ENCODE measurements at regions not wholly inside any gene's neighbourhood (a gene's known extent, or its start where the extent isn't known, plus 50 kb on each side); places are given as distances from the start of the nearest gene placed in this dataset.

DNA sequence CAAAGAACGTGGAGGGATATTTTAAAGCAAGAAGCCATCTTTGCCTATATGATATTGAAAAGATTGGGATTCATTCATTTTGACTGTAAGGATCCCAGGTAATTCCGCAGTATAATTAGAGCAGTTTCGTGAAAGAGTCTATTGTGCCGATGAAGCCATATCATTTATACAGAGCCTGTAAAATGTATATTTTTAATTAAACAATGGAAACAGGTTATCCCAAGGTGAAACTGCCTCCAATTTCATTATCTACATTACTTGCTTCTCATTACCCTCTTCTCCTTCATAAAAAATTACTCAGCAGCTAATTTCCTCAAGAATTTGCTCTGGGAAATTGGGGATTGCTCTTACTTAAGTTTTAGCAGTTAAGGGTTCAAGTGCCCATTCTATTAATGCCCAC, 444.1 kb downstream of the SOCS6 start:
- no TSS peak for BruUV-seq (replicated peaks)
- CTCF ChIA-PET (ENCODE audit: low intra/inter-chr PET ratio, low total read pairs): no interaction called here
- ATAC-seq: no peak

More for the DNA sequence above, 444.1 kb downstream of the SOCS6 start:
- TF ChIP-seq, protein P1, sequence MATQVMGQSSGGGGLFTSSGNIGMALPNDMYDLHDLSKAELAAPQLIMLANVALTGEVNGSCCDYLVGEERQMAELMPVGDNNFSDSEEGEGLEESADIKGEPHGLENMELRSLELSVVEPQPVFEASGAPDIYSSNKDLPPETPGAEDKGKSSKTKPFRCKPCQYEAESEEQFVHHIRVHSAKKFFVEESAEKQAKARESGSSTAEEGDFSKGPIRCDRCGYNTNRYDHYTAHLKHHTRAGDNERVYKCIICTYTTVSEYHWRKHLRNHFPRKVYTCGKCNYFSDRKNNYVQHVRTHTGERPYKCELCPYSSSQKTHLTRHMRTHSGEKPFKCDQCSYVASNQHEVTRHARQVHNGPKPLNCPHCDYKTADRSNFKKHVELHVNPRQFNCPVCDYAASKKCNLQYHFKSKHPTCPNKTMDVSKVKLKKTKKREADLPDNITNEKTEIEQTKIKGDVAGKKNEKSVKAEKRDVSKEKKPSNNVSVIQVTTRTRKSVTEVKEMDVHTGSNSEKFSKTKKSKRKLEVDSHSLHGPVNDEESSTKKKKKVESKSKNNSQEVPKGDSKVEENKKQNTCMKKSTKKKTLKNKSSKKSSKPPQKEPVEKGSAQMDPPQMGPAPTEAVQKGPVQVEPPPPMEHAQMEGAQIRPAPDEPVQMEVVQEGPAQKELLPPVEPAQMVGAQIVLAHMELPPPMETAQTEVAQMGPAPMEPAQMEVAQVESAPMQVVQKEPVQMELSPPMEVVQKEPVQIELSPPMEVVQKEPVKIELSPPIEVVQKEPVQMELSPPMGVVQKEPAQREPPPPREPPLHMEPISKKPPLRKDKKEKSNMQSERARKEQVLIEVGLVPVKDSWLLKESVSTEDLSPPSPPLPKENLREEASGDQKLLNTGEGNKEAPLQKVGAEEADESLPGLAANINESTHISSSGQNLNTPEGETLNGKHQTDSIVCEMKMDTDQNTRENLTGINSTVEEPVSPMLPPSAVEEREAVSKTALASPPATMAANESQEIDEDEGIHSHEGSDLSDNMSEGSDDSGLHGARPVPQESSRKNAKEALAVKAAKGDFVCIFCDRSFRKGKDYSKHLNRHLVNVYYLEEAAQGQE (IDR thresholded peaks at IDR 0.05; ENCODE audit: borderline replicate concordance in 1 of 2, low read depth in 1 of 2, low read length in 2 of 2): no peak
- TF ChIP-seq ZFY (CRISPR knock-in tag; IDR thresholded peaks at IDR 0.05): no peak
- TF ChIP-seq ZNF17 (CRISPR knock-in tag; IDR thresholded peaks at IDR 0.05): no peak
- no peak for TF ChIP-seq CBX5 (CRISPR knock-in tag; IDR thresholded peaks at IDR 0.05; ENCODE audit: borderline replicate concordance)
- TF ChIP-seq, protein P2, sequence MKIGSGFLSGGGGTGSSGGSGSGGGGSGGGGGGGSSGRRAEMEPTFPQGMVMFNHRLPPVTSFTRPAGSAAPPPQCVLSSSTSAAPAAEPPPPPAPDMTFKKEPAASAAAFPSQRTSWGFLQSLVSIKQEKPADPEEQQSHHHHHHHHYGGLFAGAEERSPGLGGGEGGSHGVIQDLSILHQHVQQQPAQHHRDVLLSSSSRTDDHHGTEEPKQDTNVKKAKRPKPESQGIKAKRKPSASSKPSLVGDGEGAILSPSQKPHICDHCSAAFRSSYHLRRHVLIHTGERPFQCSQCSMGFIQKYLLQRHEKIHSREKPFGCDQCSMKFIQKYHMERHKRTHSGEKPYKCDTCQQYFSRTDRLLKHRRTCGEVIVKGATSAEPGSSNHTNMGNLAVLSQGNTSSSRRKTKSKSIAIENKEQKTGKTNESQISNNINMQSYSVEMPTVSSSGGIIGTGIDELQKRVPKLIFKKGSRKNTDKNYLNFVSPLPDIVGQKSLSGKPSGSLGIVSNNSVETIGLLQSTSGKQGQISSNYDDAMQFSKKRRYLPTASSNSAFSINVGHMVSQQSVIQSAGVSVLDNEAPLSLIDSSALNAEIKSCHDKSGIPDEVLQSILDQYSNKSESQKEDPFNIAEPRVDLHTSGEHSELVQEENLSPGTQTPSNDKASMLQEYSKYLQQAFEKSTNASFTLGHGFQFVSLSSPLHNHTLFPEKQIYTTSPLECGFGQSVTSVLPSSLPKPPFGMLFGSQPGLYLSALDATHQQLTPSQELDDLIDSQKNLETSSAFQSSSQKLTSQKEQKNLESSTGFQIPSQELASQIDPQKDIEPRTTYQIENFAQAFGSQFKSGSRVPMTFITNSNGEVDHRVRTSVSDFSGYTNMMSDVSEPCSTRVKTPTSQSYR (CRISPR knock-in tag; IDR thresholded peaks at IDR 0.05; ENCODE audit: borderline replicate concordance): no peak
- no peak for TF ChIP-seq ZNF333 (CRISPR knock-in tag; IDR thresholded peaks at IDR 0.05; ENCODE audit: borderline replicate concordance)
- no peak for TF ChIP-seq TBX2 (CRISPR knock-in tag; IDR thresholded peaks at IDR 0.05; ENCODE audit: borderline replicate concordance)
- TF ChIP-seq ZNF891 (CRISPR knock-in tag; IDR thresholded peaks at IDR 0.05): no peak
- Histone ChIP-seq H4K20me1 (ENCODE audit: insufficient read depth, low read length) (no peaks in the 10 kb centered on the region), H3K27me3 (ENCODE audit: control insufficient read depth in 1 of 2, insufficient read depth in 2 of 2, low read length in 2 of 2) (no peaks in the 10 kb centered on the region), H3K9ac (ENCODE audit: insufficient read depth, low read depth, low read length) (no peak overlapping the region), H3K9me3 (ENCODE audit: low read length) (no peaks in the 10 kb centered on the region), H3K27ac (ENCODE audit: extremely low read length, insufficient read depth, low read length) (no peak overlapping the region), H3K4me2 (ENCODE audit: low read depth, low read length) (no peak overlapping the region), H3K36me3 (replicated peaks in 1 of 2; ENCODE audit: control insufficient read depth in 1 of 2, insufficient read depth in 2 of 2, low read length in 2 of 2) (no peaks in the 10 kb centered on the region), H3K4me1 (ENCODE audit: insufficient read depth, low read length) (no peaks in the 10 kb centered on the region), H2AFZ (ENCODE audit: low read length) (no peak overlapping the region), H3K4me3 (replicated peaks in 1 of 3; ENCODE audit: insufficient read depth in 1 of 3, low read depth in 2 of 3, low read length in 3 of 3) (no peak overlapping the region), H3K79me2 (ENCODE audit: insufficient read depth, low read length) (no peaks in the 10 kb centered on the region)
- FAIRE-seq (no peak), DNase-seq (ENCODE audit: low spot score) (no peak)
- WGBS (ENCODE audit: low lambda C conversion rate): 28% methylated on average over 4 of the region's 4 CpGs
- intact Hi-C loops (cut with micrococcal nuclease; ENCODE audit: unreplicated experiment) (no loop called here), in situ Hi-C loops (cut with HindIII; ENCODE audit: extremely low pct_ligation_motif_present, low pct_unique_long_range_greater_than_20kb) (no loop called here)
- POLR2A ChIA-PET: no interaction called here

Measured in HepG2 (cell line).